GM13976 (cell line): ENCODE measurements at regions not wholly inside any gene's neighbourhood (a gene's known extent, or its start where the extent isn't known, plus 50 kb on each side); places are given as distances from the start of the nearest gene placed in this dataset.
"Not testable (repeated sequence)": the region's sequence is repeated elsewhere in the genome, so short reads cannot be mapped to it uniquely, and the experiment has no call there.

Source experiments
- DNase-seq: peaks from one replicate; pipeline ENCODE4 v3.0.0; 2012; ENCODE audit warnings: low spot score
- CTCF ChIP-seq: IDR thresholded peaks from 2 replicates; pipeline ENCODE4 v1.5.1; 2012; ENCODE audit warnings: borderline replicate concordance, mild to moderate bottlenecking; ENCODE audit not compliant: insufficient read depth; ENCODE audit errors: extremely low read depth, missing control alignments, control extremely low read depth
- in situ Hi-C: fragments of 300-500 bp; cut with MboI; formaldehyde crosslinking; loops from one replicate; pipeline ENCODE4 v1.12.0; 2022; ENCODE audit warnings: low sequenced_read_pairs, mixed read lengths, inconsistent platforms; ENCODE audit not compliant: unreplicated experiment

- TF ChIP-seq CTCF = no peak
- no peak for DNase-seq
- in situ Hi-C loops = no loop called here
Observed at GRCh38 chr5:142520885-142521284, 165.0 kb downstream of the FGF1 start.

GRCh38 chr5:142519913-142520312 lies 166.0 kb downstream of the FGF1 start:
- in situ Hi-C loops, DNase-seq: not testable (repeated sequence)

- in situ Hi-C loops = no loop called here
- DNase-seq = no peak
- no peak for TF ChIP-seq CTCF
Observed at GRCh38 chr5:142517840-142518239, 168.1 kb downstream of the FGF1 start.

GRCh38 chr5:142516732-142517131 lies 169.2 kb downstream of the FGF1 start:
- in situ Hi-C loops = no loop called here
- no peak for DNase-seq
- no peak for TF ChIP-seq CTCF

- no peak for DNase-seq
- in situ Hi-C loops = no loop called here
- TF ChIP-seq CTCF = no peak
Observed at GRCh38 chr5:142515036-142515435, 170.9 kb downstream of the FGF1 start.

GRCh38 chr5:142514196-142514595 lies 171.7 kb downstream of the FGF1 start:
- no peak for TF ChIP-seq CTCF
- DNase-seq = no peak
- in situ Hi-C loops = no loop called here

GRCh38 chr5:142512043-142513042 lies 173.5 kb downstream of the FGF1 start:
- no peak for DNase-seq
- in situ Hi-C loops = no loop called here
- no peak for TF ChIP-seq CTCF
